GM21447 (cell line): ENCODE measurements at regions not wholly inside any gene's neighbourhood (a gene's known extent, or its start where the extent isn't known, plus 50 kb on each side); places are given as distances from the start of the nearest gene placed in this dataset.

Source experiments
- ATAC-seq: cut with Tn5 transposase; IDR thresholded peaks from one replicate; pipeline ENCODE4 v1.9.1; 2021; ENCODE audit not compliant: unreplicated experiment

DNA sequence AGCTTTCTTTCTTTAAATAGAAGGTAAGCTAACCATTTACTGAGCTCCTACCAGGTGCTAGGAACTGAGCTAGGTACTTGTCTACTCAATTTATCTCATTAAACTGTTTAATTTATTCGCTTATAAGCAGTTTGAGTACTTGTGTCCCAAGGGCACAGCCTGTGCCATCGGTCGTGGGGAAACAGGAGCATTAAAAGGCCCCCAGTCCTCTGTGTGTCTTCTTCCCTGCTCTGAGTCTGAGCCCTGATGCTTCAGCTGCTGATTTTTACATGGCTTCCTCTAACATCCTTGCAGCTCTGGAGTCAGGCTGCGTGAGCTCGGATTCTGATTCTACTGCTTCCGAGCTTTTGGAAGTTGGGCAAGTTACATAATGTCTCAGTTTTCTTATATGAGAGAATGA lies 239.5 kb downstream of the EDEM1 start:
- no peak for ATAC-seq

- no peak for ATAC-seq
These were observed 240.4 kb downstream of the EDEM1 start for GRCh38 chr3:5427938-5428337.

DNA sequence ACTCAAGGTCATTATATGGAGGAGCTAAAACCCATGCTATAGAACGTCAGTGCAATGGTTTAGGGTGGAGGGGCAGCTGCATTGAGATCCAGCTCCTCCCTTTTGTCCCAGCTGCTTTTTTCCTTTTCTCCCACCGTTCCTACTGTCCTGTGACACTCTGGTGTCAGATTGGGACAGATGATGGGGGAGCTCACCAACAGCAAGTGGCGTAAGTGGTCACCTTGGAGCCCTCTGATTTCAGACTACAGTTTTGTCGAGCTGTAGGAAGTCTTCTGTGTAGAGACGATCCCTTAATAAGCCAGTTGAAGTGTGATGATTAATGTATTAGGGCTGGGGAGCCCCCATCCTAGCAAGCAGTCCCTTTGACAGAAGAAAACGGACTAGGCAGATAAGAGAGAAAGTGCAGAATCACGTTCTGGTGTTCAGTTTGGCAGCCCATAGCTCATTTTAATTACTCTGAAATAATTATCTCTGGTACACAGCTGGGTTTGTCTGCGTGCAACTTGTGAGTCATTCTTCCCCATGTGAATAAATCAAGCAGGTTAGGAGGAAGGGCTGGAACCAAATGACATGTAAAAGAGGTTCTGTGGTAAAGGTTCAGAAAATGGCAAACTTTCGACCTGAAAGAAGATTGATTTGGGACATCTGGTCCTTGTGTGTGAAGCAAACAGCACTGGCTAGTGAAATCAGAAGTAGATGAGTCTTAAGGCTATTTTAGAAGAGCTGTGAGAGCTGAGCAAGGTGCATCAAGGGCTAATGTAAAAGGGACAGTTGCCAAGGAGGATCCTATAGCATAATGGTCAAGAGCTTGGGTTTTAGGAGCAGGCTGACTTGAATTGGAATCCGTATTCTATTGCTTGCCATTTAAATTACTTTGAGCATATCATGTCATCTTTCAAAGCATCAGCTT lies 241.4 kb downstream of the EDEM1 start:
- ATAC-seq, result peak; percentile 88

DNA sequence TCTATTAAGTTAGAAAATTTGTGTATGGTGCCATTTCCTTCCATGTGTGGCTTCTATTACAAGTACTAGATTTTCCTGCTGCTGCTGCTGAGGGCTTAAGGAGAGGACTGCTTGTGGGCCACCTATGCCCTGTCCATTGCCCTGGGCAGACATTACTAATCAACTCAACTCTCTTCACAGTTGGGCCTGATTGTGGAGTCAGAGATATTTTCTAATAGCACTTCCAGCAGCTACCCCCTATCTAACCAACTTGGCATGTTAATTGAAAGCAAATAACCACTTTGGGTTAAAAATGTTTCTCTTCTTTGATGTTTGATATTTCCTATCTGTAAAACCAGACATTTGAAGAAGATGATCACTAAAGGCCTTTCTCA lies 242.0 kb downstream of the EDEM1 start:
- no peak for ATAC-seq

DNA sequence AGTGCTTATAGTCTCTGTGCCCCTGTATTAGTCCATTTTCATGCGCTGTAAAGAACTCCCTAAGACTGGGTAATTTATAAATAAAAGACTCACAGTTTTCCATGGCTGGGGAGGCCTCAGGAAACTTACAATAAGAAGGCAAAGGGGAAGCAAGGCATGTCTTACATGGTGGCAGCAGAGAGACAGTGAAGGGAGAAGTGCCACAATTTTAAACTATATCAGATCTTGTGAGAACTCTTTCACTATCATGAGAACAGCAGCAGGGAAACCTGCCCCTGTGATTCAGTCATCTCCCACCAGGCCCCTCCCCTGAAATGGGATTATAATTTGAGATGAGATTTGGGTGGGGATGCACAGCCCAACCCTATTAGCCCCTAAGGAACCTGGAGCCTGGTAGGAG lies 243.2 kb downstream of the EDEM1 start:
- ATAC-seq, result no peak

- no peak for ATAC-seq
These were observed 243.6 kb downstream of the EDEM1 start for GRCh38 chr3:5431146-5431545.

DNA sequence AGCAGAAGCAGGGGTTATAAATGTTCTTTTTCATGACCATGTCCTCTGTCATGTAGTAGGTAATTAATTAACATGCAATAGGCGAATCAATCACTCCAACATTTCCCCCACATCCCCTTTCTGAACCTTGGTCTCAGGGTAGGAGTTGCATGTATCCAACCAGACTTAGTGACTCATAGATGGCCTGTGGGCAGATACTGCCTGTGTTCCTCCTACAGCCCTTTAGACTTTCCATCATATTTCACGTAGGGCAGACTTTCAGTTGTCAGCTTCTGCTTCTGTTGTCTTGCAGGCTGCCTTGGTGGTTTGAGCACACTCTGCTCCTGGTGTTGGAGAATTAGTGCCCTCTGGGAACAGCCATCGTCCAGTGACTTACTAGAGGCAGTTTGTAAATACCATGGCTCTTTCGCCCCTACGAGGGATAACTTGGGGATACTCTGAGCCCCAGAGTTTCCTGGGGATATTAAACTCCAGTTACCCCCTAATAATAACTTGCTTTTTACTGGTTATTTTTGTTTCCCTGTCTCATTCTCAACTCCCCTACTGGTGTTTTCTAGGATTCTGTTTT lies 244.4 kb downstream of the EDEM1 start:
- ATAC-seq, result no peak

- no peak for ATAC-seq
These were observed 249.8 kb downstream of the EDEM1 start for GRCh38 chr3:5437296-5437782.

- ATAC-seq, result no peak
These were observed 250.3 kb downstream of the EDEM1 start for GRCh38 chr3:5437783-5438323.

DNA sequence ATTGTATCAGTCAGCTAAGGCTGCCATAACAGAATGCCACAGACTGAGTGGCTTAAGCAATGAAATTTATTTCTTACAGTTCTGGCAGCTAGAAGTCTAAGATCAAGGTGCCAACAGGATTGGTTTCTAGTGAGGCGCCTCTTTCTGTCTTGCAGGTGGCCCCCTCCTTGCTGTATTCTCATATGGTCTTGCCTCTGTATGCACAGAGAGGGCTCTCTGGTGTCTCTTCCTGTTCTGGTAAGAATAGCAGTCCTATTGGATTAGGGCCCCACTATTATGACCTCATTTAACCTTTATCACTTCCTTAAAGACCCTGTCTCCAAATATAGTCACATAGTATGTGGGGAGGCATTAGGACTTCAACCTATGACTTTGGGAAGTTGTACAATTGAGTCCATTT lies 253.9 kb downstream of the EDEM1 start:
- peak; percentile 63 for ATAC-seq

DNA sequence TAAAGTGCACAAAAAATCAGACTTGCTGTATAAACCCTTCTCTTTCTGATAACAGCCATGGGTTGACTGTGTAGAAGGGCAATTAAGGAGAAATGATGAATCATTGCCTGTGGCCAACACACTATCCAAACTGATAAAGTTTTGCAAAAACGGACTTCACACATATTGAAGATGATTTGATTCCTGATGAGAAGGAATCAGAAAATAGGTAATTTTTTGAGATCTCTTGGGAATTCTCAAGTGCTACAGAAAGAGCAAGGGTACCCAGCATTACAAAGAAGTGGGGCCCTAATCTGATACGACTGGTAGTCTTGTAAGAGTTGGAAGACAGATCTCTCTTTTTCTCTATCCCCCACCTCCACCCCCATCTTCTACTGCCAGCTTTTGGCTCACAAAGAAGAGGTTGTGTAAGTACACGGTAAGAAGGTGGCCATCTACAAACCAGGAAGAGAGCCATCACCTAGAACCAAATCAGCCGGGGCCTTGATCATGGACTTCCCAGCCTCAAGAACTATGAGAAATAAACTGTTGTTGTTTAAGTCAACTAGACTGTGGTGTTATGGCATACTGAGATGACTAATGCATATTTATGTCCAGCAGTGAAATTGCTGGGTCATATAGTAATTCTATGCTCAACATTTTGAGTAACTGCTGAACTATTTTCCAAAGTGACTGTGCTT lies 254.7 kb downstream of the EDEM1 start:
- no peak for ATAC-seq

DNA sequence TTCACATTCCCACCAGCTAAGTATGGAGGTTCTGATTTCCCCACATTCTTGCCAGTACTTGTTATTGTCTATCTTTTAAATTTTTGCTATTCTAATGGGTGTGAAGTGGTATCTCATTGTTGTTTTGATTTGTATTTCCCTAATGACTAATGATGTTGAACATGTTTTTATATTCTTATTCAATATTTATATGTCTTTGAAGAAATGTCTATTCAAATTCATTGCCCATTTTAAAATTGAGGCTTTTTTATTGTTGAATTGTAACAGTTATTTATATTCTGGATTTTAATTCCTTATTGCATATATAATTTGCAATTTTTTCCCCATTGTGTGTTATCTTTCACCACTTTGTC lies 255.3 kb downstream of the EDEM1 start:
- no peak for ATAC-seq

DNA sequence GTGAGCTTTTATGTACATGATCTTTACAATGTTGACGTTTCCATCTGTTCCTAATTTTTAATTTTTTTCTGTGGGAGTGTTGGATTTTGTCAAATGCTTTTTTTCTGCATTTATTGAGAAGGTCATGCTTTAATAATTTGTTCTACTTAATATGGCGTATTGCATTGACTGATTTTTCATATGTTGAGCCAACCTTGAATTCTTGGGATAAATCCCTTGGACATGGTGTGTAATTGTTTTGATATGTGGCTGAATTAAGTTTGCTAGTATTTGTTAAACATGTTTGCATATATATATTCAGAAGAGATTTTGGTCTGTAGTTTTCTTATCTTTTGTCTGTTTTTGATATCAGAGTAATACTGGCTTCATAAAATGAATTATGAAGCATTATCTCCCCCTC lies 256.7 kb downstream of the EDEM1 start:
- no peak for ATAC-seq

- ATAC-seq, result no peak
These were observed 258.2 kb downstream of the EDEM1 start for GRCh38 chr3:5445676-5446201.

- ATAC-seq, result no peak
These were observed 260.7 kb downstream of the EDEM1 start for GRCh38 chr3:5448246-5448645.

GRCh38 chr3:5448816-5449215 lies 261.3 kb downstream of the EDEM1 start:
- ATAC-seq, result no peak

GRCh38 chr3:5456199-5456598 lies 268.7 kb downstream of the EDEM1 start:
- ATAC-seq, result no peak

DNA sequence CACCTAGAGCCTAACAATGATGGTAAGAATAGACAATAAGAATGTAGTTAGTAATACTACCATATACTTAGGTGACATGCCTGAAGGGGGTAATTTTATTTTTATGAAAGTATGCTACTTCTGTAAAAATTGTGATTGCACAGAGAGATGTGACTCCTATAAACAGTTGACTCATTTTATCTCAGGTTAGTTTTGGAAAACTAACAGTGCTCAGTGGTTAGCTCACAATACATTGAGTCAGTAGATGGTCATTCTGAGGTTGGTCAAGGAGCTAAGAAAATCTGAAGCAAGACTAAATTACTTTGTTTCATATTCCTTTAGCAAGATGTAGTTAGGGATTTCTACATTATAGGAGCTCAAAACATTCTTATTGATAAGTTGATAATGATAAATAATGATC lies 271.0 kb downstream of the EDEM1 start:
- ATAC-seq, result no peak

DNA sequence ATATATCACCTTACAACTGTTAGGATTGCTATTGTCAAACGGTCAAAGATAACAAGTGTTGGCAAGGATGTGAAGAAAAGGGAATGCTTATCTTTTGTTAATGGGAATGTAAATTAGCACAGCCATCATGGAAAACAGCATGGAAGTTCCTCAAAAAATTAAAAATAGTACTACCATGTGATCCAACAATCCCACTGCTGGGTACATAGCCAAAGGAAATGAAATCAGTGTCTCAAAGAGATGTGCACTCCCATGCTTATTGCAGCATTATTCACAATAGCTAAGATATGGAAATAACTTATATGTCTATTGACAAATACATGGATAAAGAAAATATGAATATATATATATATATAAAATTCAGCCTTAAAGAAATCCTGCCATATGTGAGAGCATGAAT lies 274.6 kb downstream of the EDEM1 start:
- ATAC-seq, result no peak

- ATAC-seq, result no peak
These were observed 276.5 kb downstream of the EDEM1 start for GRCh38 chr3:5463991-5464390.

DNA sequence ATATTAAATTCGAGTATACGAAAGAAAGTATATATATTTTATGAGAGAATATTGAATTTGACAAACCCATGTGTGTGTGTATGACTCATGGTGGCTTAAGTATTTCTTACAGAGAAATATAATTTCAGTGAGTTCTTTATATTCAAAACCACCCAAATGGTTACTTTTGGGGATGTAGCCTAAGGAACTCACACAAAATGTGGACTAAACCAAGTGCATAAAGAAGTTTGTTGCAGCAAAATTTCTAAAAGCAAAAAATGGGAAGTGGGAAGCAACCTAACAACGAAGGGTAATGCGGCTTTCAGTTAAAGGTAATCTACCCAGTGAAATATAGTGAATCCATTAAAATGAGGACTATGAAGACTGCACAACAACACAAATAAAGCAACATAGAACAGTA lies 277.1 kb downstream of the EDEM1 start:
- no peak for ATAC-seq

DNA sequence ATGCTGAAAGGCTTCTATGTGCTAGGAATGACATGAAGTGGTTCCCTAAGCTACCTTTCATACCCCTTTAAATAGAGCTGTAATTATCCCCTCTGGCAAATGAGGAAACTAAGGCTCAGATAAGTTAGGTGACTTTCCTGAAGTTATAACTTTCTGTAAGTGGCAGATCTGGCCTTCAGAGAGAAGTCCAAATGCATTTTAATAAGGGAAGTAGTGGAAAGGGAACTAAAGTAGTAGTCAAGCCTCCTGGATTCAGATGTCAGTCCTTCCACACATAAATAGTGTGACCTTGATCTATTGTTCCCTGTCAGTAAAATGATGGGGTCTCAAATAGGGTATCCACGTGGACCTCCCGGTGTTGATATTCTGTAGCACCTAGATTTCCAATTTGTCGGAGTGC lies 277.7 kb downstream of the EDEM1 start:
- no peak for ATAC-seq
